ENCODE measurements at regions not wholly inside any gene's neighbourhood (a gene's known extent, or its start where the extent isn't known, plus 50 kb on each side); places are given as distances from the start of the nearest gene placed in this dataset.

- TF ChIP-seq CTCF (IDR thresholded peaks at IDR 0.05; ENCODE audit: low read depth, low read length, missing control alignments), result no peak
- no peak for DNase-seq (ENCODE audit: low read depth)
- in situ Hi-C loops (cut with HindIII; ENCODE audit: low sequenced_read_pairs), result no loop called here
- H3K4me3 ChIP-seq (ENCODE audit: low read depth, low read length), result no peak overlapping the region
Observed at GRCh38 chr2:16828828-16829160, 163.2 kb upstream of the CYRIA start.

GRCh38 chr2:16828044-16828827 lies 162.6 kb upstream of the CYRIA start:
- TF ChIP-seq CTCF (IDR thresholded peaks at IDR 0.05; ENCODE audit: low read depth, low read length, missing control alignments), result no peak
- in situ Hi-C loops (cut with HindIII; ENCODE audit: low sequenced_read_pairs), result no loop called here
- no peak for DNase-seq (ENCODE audit: low read depth)
- no peak overlapping the region for H3K4me3 ChIP-seq (ENCODE audit: low read depth, low read length)

DNA sequence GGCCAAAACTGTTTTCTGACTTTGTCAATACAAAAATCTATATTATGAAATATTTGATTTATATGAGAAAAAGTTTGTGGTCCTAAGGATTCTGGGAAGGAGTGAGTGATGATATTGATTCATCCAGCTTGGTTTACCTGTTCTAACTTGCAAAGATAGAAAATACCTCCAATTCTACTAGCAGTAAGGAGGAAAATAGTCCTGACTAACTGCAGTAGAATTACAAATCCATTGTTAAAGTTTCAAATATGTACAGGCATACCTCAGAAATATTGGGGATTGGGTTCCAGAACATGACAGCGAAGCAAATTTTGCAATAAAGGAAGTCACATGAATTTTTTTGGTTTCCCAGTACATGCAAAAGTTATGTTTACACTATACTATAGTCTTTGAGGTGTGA lies 158.8 kb upstream of the CYRIA start:
- TF ChIP-seq CTCF (IDR thresholded peaks at IDR 0.05; ENCODE audit: low read depth, low read length, missing control alignments), result no peak
- in situ Hi-C loops (cut with HindIII; ENCODE audit: low sequenced_read_pairs), result no loop called here
- DNase-seq (ENCODE audit: low read depth), result no peak
- no peak overlapping the region for H3K4me3 ChIP-seq (ENCODE audit: low read depth, low read length)

- in situ Hi-C loops (cut with HindIII; ENCODE audit: low sequenced_read_pairs), result no loop called here
- no peak overlapping the region for H3K4me3 ChIP-seq (ENCODE audit: low read depth, low read length)
- TF ChIP-seq CTCF (IDR thresholded peaks at IDR 0.05; ENCODE audit: low read depth, low read length, missing control alignments), result no peak
- no peak for DNase-seq (ENCODE audit: low read depth)
Observed at GRCh38 chr2:16821692-16822091, 156.1 kb upstream of the CYRIA start.

DNA sequence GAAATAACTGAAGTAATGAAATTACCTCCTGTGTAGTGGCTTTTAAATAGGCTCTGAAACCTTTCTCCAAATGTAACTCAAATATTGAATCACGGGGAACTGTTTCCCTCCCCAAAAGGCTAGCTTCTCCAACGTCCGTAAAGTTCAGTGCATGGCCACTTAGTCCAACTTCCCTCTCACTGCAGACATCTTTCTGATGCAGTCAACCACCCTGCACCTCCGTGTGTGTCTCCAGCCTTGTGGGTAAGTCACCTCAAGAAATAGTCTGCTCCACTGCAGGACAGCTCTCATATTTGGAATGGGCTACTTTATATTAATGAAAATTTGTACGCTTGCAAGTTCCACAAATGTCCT lies 152.5 kb upstream of the CYRIA start:
- TF ChIP-seq CTCF (IDR thresholded peaks at IDR 0.05; ENCODE audit: low read depth, low read length, missing control alignments), result no peak
- no peak overlapping the region for H3K4me3 ChIP-seq (ENCODE audit: low read depth, low read length)
- no peak for DNase-seq (ENCODE audit: low read depth)
- in situ Hi-C loops (cut with HindIII; ENCODE audit: low sequenced_read_pairs), result no loop called here

DNA sequence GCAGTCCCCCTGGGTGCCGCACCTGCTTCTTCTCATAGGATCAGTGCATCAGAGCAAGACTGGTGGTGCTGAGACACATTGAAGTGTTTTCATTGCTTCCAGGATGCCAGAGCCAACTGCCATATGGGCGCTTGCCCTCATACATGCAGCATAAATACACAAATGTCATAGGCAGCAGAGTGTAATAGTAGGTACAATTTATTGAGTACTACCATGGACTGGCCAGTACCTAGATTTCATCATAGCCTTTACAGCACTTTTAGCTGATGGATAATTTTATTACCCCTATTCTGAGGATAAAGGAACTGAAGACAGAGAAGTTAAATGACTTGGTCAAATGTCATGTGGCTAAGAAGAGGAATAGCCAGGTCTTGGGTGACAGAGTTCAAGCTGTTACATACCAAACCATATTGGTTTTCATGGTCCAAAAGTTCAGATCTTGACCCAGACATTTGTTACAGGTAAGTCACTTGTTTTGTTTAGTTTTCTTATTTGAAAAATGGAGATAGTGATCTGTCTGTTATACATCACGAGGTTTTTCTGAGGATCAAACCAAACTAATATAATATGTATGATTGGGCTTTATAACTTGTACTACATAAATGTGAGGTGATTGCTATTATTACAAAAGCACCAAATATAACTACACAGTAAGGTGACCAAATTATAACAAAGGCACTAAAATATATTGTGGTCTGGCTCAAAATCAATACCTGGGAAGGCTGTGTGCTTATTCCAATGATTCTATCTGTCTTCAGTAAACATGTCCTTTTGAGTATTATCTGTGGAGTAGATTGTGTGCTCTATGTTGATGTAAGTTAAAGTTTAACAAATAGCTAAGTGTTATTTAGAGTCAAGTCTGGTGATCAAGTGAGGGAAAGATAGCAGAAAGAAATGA lies 151.9 kb upstream of the CYRIA start:
- H3K4me3 ChIP-seq (ENCODE audit: low read depth, low read length), result no peak overlapping the region
- in situ Hi-C loops (cut with HindIII; ENCODE audit: low sequenced_read_pairs), result no loop called here
- DNase-seq (ENCODE audit: low read depth), result no peak
- TF ChIP-seq CTCF (IDR thresholded peaks at IDR 0.05; ENCODE audit: low read depth, low read length, missing control alignments), result no peak
